SH-SY5Y (cell line): ENCODE measurements at regions not wholly inside any gene's neighbourhood (a gene's known extent, or its start where the extent isn't known, plus 50 kb on each side); places are given as distances from the start of the nearest gene placed in this dataset.

ENCODE experiments used
- GATA2 ChIP-seq: IDR thresholded peaks from 2 replicates; pipeline ENCODE4 v1.6.1; 2011; ENCODE audit warnings: mild to moderate bottlenecking, low read depth, low read length
- GATA3 ChIP-seq: IDR thresholded peaks from 2 replicates; pipeline ENCODE4 v1.6.1; 2011; ENCODE audit warnings: low read depth, mild to moderate bottlenecking, low read length, moderate library complexity

GRCh38 chr3:23672628-23673027, 133.1 kb upstream of the UBE2E1 start:
- TF ChIP-seq GATA3 (no peak), GATA2 (no peak)

GRCh38 chr3:23675010-23675409, 130.7 kb upstream of the UBE2E1 start:
- TF ChIP-seq GATA3 (no peak), GATA2 (no peak)

DNA sequence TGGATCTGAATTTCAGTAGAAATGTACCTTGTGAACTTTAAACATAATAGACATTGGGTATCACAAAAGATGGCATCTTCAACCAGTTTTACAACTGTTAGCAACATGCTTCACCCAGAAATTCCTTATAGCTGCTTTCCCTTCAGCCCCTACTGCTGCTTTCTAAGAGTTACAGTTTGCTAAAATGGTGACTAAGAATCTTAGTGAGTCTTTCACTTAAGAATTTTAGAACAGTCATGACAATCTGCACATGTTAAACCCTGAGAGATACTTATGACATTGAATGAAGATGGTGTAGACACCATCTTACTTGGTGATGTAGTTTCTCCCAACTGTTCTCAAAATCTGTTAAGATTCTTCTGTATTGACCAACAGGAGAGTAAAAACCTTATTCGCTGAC, 129.7 kb upstream of the UBE2E1 start:
- no peak for TF ChIP-seq GATA2
- TF ChIP-seq GATA3: no peak

GRCh38 chr3:23682646-23683045, 123.1 kb upstream of the UBE2E1 start:
- TF ChIP-seq GATA2 (no peak), GATA3 (no peak)

DNA sequence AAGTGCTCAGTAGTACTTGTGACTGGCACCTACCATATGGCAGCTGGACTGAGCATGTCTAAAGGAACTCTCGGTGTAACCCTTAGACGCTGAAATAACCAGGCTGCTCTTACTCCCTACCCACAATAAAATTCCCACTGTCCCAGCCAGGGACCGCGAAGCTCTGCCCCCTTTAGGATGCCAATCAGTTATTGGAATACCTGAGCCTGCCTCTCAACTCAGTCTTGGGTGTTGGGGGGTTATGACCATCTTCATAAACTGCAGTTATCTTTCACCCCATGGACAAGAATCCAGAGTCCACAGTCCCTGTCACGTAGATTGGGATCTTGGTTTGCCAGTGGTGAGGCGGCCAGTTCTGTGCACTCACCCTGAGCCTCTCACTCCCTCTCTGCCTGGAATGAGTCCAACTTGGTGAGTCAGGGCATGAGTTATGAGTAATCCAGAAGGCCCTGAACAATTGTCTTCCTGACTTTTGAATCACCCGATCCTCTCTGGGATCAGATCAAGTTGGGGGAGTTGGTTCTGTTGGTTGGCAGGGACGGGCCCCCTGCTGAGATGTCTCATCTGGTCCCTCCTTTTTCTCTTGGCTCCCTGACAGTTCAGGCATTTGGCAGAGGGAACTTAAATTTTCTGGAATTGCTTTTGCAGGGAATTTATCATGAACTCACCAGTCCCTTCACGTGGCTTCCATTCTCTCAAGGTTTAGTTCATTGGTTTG, 120.1 kb upstream of the UBE2E1 start:
- peak; percentile 85 for TF ChIP-seq GATA2
- no peak for TF ChIP-seq GATA3

GRCh38 chr3:23686519-23686918, 119.2 kb upstream of the UBE2E1 start:
- peak; percentile 44; the same call in 1 of the 2 replicates for TF ChIP-seq GATA2
- no peak for TF ChIP-seq GATA3

- TF ChIP-seq GATA2 (no peak), GATA3 (no peak)
Measured at GRCh38 chr3:23691357-23691895, 114.3 kb upstream of the UBE2E1 start.

- no peak for TF ChIP-seq GATA2
- no peak for TF ChIP-seq GATA3
Measured at GRCh38 chr3:23696842-23697241, 108.9 kb upstream of the UBE2E1 start.

DNA sequence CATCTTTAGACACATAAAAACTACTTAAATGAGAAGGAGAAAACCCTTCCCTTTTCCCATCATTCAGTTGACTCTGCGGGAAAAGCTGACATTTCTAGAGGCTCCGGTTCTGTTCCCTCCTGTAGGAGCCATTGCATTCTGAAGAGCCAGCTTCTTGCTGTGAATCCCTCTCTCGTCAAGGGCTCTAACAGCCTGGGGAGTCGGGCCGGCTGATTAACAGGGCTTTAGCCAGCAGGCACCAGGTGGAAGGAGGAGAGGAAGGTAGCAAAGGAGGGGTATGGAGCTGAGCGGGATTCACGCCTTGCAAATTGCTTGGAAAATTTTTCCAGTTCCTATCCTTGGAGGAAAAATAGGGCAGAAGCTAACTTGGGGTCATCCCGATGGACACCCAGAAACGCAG, 108.3 kb upstream of the UBE2E1 start:
- TF ChIP-seq GATA3 (no peak), GATA2 (no peak)

DNA sequence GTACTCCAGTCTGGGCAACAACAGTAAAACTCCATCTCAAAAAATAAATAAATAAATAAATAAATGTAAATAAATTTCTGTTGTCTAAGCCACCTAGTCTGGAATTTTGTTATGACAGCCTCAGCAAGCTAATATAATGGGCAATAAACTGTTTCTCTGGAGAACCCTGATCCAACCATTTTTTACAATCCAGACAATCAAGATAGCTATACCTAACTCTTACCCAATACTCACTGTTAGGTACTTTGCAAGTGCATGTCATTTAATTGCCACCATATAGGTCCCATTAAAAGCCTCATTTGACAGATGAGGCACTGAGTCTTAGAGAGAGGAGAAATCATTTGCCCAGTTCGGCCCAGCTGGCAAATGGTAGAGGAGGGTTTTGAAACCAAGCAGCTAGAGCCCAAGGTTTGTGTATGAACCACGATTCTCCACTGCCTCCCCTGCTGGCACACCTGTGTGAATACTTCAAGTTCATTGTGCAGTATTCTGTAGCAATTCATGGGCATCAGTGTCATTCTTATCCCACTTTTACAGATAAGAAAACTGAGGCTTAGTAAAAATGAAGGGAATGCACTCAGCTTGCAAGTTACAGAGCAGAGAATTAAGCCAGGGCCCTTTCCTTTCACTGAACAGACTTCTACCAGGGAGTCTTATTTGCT, 107.0 kb upstream of the UBE2E1 start:
- TF ChIP-seq GATA3 (no peak), GATA2 (no peak)

- TF ChIP-seq GATA2: no peak
- TF ChIP-seq GATA3: no peak
Measured at GRCh38 chr3:23700616-23701015, 105.1 kb upstream of the UBE2E1 start.

GRCh38 chr3:23701716-23702597, 103.8 kb upstream of the UBE2E1 start:
- TF ChIP-seq GATA2 (no peak), GATA3 (no peak)

DNA sequence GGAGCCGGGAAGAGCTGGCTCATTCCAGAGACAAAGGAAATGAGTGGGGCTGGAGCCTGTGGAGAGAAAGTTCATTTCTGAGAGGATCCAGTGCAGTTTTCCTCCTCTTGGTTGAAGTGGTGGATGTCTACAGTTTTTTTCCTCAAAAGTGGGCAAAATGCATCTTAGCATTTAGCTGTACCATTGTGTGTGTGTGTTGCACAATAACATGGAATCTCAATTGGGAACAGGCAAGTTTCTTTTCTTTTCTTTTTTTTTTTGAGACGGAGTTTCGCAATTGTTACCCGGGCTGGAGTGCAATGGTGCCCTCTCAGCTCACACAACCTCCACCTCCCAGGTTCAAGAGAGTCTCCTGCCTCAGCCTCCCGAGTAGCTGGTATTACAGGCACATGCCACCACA, 101.5 kb upstream of the UBE2E1 start:
- TF ChIP-seq GATA2: no peak
- no peak for TF ChIP-seq GATA3

DNA sequence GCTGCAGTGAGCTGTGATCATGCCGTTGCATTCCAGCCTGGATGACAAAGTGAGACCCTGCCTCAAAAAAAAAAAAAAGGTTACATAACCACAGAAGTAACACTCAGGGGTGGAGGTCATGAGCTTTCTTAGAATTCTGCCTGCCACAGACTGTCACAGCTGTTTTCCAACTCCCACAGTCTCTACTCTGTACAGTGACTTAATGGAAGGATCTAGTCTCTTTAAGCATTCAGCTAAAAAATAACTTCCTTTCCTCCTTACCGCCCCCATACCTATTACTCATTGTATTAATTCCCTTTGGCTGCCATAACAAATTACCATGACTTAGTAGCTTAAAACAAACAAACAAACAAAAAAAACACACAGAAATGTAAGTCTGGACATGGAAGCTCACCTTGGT, 99.6 kb upstream of the UBE2E1 start:
- TF ChIP-seq GATA3: no peak
- TF ChIP-seq GATA2: no peak

GRCh38 chr3:23709987-23710386, 95.8 kb upstream of the UBE2E1 start:
- TF ChIP-seq GATA2: no peak
- TF ChIP-seq GATA3: no peak
